K562 (cell line): ENCODE measurements at regions not wholly inside any gene's neighbourhood (a gene's known extent, or its start where the extent isn't known, plus 50 kb on each side); places are given as distances from the start of the nearest gene placed in this dataset.

ENCODE experiments used
- MEF2A ChIP-seq: IDR thresholded peaks from 2 replicates; pipeline ENCODE4 v1.6.1; 2011; ENCODE audit warnings: low read depth, mild to moderate bottlenecking, low read length, moderate library complexity; ENCODE audit not compliant: control insufficient read depth
- TCF7L2 ChIP-seq: fragments of 150-350 bp; IDR thresholded peaks from 2 replicates; pipeline ENCODE4 v1.6.1; 2016; ENCODE audit warnings: low read depth, mild to moderate bottlenecking, low read length, moderate library complexity
- THAP12 ChIP-seq: fragments of 250-450 bp; sonication (Bioruptor Pico); IDR thresholded peaks from 2 replicates; pipeline ENCODE4 v1.9.0; 2021; ENCODE audit warnings: mild to moderate bottlenecking, inconsistent platforms
- ZNF146 ChIP-seq: IDR thresholded peaks from one replicate; pipeline ENCODE4 v1.6.1; 2018; ENCODE audit warnings: missing compliant biosample characterization; ENCODE audit not compliant: unreplicated experiment
- ZNF174 ChIP-seq: fragments of 250-450 bp; sonication (Bioruptor Pico); IDR thresholded peaks from 2 replicates; pipeline ENCODE4 v1.4.0; 2020; ENCODE audit warnings: mild to moderate bottlenecking
- ZNF280A ChIP-seq: fragments of 450-650 bp; IDR thresholded peaks from 2 replicates; pipeline ENCODE4 v1.6.1; 2018; ENCODE audit warnings: mild to moderate bottlenecking, low read depth; ENCODE audit not compliant: partially characterized antibody
- TF ChIP-seq, protein P1 (sequence below): fragments of 450-650 bp; IDR thresholded peaks from 2 replicates; pipeline ENCODE4 v1.6.1; 2016; ENCODE audit warnings: low read depth
- TF ChIP-seq, protein P2 (sequence below): fragments of 250-450 bp; sonication (Bioruptor Pico); IDR thresholded peaks from 2 replicates; pipeline ENCODE4 v1.5.0; 2021; ENCODE audit warnings: mild to moderate bottlenecking, borderline replicate concordance
- TF ChIP-seq, protein P3 (sequence below): fragments of 450-650 bp; IDR thresholded peaks from 2 replicates; pipeline ENCODE4 v1.6.1; 2018; ENCODE audit not compliant: partially characterized antibody

DNA sequence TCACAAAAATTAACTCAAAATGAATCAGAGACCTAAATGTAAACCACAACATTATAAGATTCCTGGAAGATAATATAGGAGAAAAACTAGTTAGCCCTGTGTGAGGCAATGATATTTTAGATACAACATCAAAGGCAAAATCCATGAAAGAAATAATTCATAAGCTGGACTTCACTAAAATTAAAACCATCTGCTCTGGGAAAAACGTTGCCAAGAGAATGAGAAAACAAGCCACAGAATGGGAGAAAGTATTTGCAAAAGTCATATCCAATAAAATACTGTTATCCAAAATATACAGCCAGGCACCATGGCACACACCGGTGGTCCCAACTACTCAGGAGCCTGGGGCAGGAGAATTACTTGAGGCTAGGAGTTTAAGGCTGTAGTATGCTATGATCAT, 70.3 kb downstream of the SYF2 start (continued):
- TF ChIP-seq, protein P1, sequence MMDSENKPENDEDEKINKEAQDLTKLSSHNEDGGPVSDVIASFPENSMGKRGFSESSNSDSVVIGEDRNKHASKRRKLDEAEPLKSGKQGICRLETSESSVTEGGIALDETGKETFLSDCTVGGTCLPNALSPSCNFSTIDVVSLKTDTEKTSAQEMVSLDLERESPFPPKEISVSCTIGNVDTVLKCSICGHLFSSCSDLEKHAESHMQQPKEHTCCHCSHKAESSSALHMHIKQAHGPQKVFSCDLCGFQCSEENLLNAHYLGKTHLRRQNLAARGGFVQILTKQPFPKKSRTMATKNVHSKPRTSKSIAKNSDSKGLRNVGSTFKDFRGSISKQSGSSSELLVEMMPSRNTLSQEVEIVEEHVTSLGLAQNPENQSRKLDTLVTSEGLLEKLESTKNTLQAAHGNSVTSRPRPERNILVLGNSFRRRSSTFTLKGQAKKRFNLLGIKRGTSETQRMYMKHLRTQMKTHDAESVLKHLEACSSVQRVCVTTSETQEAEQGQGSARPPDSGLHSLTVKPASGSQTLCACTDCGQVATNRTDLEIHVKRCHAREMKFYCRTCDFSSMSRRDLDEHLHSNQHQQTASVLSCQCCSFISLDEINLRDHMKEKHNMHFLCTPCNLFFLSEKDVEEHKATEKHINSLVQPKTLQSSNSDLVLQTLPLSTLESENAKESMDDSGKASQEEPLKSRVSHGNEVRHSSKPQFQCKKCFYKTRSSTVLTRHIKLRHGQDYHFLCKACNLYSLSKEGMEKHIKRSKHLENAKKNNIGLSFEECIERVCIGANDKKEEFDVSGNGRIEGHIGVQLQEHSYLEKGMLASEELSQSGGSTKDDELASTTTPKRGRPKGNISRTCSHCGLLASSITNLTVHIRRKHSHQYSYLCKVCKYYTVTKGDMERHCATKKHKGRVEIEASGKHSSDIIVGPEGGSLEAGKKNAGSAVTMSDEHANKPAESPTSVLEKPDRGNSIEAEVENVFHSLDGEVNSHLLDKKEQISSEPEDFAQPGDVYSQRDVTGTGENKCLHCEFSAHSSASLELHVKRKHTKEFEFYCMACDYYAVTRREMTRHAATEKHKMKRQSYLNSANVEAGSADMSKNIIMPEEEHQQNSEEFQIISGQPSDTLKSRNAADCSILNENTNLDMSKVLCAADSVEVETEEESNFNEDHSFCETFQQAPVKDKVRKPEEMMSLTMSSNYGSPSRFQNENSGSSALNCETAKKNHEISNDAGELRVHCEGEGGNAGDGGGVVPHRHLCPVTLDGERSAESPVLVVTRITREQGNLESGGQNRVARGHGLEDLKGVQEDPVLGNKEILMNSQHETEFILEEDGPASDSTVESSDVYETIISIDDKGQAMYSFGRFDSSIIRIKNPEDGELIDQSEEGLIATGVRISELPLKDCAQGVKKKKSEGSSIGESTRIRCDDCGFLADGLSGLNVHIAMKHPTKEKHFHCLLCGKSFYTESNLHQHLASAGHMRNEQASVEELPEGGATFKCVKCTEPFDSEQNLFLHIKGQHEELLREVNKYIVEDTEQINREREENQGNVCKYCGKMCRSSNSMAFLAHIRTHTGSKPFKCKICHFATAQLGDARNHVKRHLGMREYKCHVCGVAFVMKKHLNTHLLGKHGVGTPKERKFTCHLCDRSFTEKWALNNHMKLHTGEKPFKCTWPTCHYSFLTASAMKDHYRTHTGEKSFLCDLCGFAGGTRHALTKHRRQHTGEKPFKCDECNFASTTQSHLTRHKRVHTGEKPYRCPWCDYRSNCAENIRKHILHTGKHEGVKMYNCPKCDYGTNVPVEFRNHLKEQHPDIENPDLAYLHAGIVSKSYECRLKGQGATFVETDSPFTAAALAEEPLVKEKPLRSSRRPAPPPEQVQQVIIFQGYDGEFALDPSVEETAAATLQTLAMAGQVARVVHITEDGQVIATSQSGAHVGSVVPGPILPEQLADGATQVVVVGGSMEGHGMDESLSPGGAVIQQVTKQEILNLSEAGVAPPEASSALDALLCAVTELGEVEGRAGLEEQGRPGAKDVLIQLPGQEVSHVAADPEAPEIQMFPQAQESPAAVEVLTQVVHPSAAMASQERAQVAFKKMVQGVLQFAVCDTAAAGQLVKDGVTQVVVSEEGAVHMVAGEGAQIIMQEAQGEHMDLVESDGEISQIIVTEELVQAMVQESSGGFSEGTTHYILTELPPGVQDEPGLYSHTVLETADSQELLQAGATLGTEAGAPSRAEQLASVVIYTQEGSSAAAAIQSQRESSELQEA: no peak
- TF ChIP-seq THAP12 (CRISPR knock-in tag): no peak
- TF ChIP-seq, protein P2, sequence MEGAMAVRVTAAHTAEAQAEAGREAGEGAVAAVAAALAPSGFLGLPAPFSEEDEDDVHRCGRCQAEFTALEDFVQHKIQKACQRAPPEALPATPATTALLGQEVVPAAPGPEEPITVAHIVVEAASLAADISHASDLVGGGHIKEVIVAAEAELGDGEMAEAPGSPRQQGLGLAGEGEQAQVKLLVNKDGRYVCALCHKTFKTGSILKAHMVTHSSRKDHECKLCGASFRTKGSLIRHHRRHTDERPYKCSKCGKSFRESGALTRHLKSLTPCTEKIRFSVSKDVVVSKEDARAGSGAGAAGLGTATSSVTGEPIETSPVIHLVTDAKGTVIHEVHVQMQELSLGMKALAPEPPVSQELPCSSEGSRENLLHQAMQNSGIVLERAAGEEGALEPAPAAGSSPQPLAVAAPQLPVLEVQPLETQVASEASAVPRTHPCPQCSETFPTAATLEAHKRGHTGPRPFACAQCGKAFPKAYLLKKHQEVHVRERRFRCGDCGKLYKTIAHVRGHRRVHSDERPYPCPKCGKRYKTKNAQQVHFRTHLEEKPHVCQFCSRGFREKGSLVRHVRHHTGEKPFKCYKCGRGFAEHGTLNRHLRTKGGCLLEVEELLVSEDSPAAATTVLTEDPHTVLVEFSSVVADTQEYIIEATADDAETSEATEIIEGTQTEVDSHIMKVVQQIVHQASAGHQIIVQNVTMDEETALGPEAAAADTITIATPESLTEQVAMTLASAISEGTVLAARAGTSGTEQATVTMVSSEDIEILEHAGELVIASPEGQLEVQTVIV (CRISPR knock-in tag): no peak
- no peak for TF ChIP-seq ZNF174 (CRISPR knock-in tag)
- TF ChIP-seq, protein P3, sequence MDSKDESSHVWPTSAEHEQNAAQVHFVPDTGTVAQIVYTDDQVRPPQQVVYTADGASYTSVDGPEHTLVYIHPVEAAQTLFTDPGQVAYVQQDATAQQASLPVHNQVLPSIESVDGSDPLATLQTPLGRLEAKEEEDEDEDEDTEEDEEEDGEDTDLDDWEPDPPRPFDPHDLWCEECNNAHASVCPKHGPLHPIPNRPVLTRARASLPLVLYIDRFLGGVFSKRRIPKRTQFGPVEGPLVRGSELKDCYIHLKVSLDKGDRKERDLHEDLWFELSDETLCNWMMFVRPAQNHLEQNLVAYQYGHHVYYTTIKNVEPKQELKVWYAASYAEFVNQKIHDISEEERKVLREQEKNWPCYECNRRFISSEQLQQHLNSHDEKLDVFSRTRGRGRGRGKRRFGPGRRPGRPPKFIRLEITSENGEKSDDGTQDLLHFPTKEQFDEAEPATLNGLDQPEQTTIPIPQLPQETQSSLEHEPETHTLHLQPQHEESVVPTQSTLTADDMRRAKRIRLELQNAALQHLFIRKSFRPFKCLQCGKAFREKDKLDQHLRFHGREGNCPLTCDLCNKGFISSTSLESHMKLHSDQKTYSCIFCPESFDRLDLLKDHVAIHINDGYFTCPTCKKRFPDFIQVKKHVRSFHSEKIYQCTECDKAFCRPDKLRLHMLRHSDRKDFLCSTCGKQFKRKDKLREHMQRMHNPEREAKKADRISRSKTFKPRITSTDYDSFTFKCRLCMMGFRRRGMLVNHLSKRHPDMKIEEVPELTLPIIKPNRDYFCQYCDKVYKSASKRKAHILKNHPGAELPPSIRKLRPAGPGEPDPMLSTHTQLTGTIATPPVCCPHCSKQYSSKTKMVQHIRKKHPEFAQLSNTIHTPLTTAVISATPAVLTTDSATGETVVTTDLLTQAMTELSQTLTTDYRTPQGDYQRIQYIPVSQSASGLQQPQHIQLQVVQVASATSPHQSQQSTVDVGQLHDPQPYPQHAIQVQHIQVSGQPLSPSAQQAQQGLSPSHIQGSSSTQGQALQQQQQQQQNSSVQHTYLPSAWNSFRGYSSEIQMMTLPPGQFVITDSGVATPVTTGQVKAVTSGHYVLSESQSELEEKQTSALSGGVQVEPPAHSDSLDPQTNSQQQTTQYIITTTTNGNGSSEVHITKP: no peak
- no peak for TF ChIP-seq MEF2A
- no peak for TF ChIP-seq TCF7L2
- TF ChIP-seq ZNF146: no peak
- no peak for TF ChIP-seq ZNF280A
